GM23248 (cell line): ENCODE measurements at regions not wholly inside any gene's neighbourhood (a gene's known extent, or its start where the extent isn't known, plus 50 kb on each side); places are given as distances from the start of the nearest gene placed in this dataset.

Experiments
- EZH2 ChIP-seq: fragments of 200-600 bp; sonication (generic); IDR thresholded peaks from 2 replicates; pipeline ENCODE4 v1.6.1; 2018; ENCODE audit warnings: antibody characterized with exemption, mild to moderate bottlenecking; ENCODE audit not compliant: insufficient read depth, poor library complexity, severe bottlenecking
- EZH2phosphoT487 ChIP-seq: fragments of 200-600 bp; sonication (generic); IDR thresholded peaks from 2 replicates; pipeline ENCODE4 v1.6.1; 2018; ENCODE audit warnings: antibody characterized with exemption, moderate library complexity, mild to moderate bottlenecking, low read depth; ENCODE audit not compliant: insufficient read depth

- TF ChIP-seq EZH2 = no peak
- TF ChIP-seq EZH2phosphoT487 = no peak
Observed at GRCh38 chr6:54515013-54515412, 206.8 kb downstream of the TINAG start.
